GM12892 (cell line): ENCODE measurements at regions not wholly inside any gene's neighbourhood (a gene's known extent, or its start where the extent isn't known, plus 50 kb on each side); places are given as distances from the start of the nearest gene placed in this dataset.
"Not testable (repeated sequence)": the region's sequence is repeated elsewhere in the genome, so short reads cannot be mapped to it uniquely, and the experiment has no call there.

ENCODE experiments used
- DNase-seq: peaks from one replicate; pipeline ENCODE4 v3.0.0; 2011; ENCODE audit not compliant: insufficient read length
- FAIRE-seq: peaks from 2 replicates; lab custom pipeline; 2011; peaks lifted over from hg19 to GRCh38; lab: Jason Lieb, UNC
- POLR2A ChIP-seq: IDR thresholded peaks from 2 replicates; pipeline ENCODE4 v1.6.1; 2011; ENCODE audit warnings: low read depth, low read length, control low read depth
- POLR2AphosphoS5 ChIP-seq: IDR thresholded peaks from 2 replicates; pipeline ENCODE4 v1.6.1; 2011; ENCODE audit warnings: low read depth, low read length, control low read depth
- TAF1 ChIP-seq: IDR thresholded peaks from 2 replicates; pipeline ENCODE4 v1.6.1; 2011; ENCODE audit warnings: low read depth, mild to moderate bottlenecking, control low read depth, low read length, borderline replicate concordance

DNA sequence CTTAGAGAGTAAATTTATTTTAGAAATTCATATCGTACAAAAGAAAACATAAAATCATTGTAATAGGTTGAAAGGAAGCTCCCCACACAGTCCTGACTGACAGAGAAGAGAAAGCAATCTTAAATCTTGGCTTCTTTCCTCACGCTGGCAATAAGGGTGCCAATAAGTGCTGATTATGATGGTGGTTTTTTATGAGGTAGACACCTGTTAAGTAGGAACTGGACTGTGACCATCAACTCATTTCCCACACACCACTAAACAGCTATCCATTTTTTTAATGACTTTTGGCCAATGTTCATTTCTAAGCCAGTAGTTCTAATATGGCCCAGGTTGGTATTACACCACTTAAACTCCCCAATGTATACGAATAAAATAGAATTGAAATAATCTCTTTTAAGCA is 893.5 kb upstream of the NUDT12 start:
- FAIRE-seq (no peak), DNase-seq (no peak)
- TF ChIP-seq POLR2AphosphoS5 (no peak), TAF1 (no peak), POLR2A (no peak)

DNA sequence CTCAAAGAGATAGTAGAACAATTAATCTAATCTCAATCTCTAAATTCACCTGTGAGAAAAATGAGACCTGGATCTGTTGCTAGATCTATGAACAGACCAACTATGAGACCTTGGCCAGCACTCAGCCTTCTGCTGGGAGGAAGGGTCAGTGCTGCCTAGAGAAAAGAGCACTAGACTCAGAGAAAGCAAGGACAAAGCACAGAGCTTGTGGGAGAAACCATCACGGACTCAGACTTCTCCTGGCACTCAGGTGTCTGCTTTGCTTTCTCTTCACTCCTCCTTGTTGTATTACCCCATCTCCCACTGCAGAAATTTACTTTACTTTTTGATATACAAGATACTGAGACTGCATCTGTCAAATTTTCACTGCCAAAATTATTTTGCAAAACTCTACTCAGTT is 890.0 kb upstream of the NUDT12 start:
- TF ChIP-seq TAF1 (no peak), POLR2AphosphoS5 (no peak), POLR2A (no peak)
- DNase-seq (no peak), FAIRE-seq (no peak)

DNA sequence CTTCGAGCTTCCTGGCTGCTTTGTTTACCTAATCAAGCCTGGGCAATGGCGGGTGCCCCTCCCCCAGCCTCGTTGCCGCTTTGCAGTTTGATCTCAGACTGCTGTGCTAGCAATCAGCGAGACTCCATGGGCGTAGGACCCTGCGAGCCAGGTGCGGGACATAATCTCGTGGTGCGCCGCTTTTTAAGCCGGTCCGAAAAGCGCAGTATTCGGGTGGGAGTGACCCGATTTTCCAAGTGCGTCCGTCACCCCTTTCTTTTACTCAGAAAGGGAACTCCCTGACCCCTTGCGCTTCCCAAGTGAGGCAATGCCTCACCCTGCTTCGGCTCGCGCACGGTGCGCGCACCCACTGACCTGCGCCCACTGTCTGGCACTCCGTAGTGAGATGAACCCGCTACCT is 889.3 kb upstream of the NUDT12 start:
- DNase-seq, FAIRE-seq: not testable (repeated sequence)

DNA sequence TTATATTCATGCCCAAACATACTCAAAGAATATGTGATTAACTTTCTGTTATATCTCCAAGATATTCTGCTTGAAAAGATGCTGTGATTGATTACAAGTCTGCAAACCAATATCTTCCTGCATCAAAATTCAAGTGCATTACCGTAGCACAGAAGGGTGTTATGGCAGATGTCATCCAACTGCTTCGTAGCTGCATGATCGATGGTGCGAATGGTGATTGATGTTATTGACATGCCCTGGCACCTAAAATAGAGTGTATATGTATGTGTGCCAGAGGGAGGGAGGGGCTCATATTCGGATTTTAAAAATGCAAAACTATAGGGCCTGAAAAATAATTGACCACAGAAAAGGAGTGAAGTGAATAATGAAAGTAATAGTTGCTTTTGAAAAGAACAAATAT is 882.1 kb upstream of the NUDT12 start:
- no peak for TF ChIP-seq POLR2AphosphoS5
- TF ChIP-seq POLR2A = no peak
- TF ChIP-seq TAF1 = no peak
- FAIRE-seq = no peak
- no peak for DNase-seq

DNA sequence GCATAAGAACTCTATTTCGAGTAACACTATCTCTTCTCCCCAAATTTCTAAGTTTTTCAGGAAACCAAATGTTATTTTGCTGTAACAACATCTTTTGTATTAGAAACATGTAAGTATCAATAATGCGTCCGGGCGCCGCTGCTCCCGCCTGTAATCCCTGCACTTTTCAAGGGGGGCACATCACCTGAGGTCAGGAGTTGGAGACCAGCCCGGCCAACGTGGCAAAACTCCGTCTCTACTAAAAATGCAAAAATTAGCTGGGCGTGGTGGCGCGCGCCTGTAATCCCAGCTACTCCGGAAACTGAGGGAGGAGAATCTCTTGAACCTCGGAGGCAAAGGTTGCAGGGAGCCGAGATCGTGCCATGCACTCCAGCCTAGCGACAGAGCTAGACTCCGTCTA is 881.1 kb upstream of the NUDT12 start:
- TF ChIP-seq TAF1 (no peak), POLR2AphosphoS5 (no peak), POLR2A (no peak)
- FAIRE-seq (no peak), DNase-seq (no peak)

DNA sequence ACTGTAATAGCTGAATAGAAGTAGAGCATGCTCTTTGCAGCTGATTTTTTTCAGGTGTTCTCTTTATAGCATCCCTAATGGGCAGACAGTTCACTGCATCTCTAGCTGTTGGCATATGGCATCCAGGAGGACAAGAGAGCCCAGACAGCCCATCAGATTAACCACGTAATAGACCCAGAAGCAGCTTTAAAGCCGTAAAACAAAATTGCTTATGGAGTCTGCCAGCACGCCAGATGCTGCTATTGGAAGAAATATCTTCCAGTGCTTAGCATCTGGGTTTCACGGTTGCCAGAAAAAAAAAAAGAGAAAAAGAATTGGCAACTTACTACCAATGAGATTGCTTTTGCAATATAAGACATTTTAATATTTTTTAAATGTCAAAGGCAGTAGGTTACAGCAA is 869.4 kb upstream of the NUDT12 start:
- FAIRE-seq (no peak), DNase-seq (no peak)
- no peak for TF ChIP-seq TAF1
- no peak for TF ChIP-seq POLR2A
- no peak for TF ChIP-seq POLR2AphosphoS5

DNA sequence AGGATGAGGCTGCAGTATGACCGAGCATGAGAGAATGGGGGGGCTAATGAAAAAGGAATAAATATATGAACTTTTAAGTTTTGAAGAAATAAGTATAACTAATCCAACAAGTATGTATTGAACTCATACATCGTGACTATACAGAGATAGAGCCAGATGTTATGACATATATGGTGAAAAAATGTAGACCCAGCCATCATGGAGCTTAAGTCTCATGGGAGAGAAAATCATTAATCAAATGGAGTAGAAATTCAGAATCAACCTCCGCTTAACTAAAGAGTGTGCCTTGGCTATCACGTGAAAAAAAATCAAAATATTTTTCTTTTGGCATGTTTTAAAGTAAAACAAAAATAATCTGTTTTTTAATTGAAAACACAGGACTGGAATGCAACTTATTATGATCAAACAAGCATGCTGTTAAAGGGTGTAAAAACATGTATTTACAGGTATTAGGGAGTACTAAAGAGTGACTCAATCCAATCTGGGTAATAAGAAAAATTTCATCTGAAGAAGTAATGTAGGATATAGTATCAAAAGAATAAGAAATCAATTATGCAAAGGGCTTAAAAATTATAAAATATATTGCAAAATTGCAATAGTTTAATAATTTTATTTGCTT is 868.5 kb upstream of the NUDT12 start:
- no peak for TF ChIP-seq POLR2A
- no peak for TF ChIP-seq TAF1
- no peak for TF ChIP-seq POLR2AphosphoS5
- DNase-seq = no peak
- no peak for FAIRE-seq

DNA sequence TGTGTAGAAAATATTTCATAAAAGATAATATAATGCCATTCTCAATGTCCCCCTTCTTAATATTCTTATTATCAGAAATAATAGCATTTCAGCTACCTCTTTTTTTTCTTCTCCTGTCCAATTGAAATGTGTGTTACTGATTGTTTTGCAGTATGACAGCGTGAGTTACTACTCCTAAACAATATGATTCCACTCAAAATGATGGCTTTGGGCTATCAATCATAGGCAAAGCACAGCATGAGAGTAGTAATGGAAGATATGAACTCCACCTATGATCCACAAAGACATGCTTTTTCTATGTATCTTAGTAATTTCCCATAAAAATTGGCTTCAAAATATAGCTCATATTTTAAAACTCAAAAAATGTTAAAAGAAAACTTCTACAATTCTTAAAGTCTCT is 867.3 kb upstream of the NUDT12 start:
- DNase-seq (no peak), FAIRE-seq (no peak)
- TF ChIP-seq TAF1 = no peak
- no peak for TF ChIP-seq POLR2A
- no peak for TF ChIP-seq POLR2AphosphoS5

DNA sequence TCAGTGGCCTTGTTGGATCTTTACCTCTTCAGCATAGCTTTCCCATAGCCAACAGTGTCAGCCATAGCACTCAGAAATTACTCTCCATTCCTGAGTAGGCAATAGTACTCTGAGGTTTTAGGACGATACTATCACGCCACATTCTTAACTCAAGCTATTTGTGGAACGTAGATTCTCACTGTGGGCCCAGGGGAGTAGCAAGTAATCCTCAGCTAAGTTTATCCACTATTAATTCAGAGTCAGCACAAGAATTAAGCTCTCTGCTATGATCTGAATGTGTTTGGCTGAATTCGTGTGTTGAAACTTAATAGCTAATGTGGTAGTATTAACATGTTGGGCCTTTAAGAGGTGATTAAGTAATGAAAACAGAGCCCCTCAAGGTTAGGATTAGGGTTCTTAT is 858.8 kb upstream of the NUDT12 start:
- FAIRE-seq = no peak
- DNase-seq = no peak
- no peak for TF ChIP-seq POLR2AphosphoS5
- TF ChIP-seq POLR2A = no peak
- TF ChIP-seq TAF1 = no peak

DNA sequence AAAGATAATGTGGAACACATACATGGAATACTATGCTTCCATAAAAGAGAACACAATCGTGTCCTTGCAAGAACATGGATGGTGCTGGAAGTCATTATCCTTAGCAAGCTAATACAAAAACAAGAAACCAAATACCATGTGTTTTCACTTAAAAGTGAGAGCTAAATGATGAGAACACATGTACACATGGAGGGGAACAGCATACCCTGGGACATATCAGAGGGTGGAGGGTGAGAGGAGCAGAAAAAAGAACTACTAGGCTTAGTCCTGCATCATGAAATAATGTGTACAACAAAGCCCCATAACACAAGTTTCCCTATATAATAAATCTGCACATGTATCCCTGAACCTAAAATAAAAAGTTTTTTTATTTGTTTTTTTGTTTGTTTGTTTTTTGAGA is 855.5 kb upstream of the NUDT12 start:
- no peak for DNase-seq
- no peak for FAIRE-seq
- TF ChIP-seq POLR2A (no peak), TAF1 (no peak), POLR2AphosphoS5 (no peak)

DNA sequence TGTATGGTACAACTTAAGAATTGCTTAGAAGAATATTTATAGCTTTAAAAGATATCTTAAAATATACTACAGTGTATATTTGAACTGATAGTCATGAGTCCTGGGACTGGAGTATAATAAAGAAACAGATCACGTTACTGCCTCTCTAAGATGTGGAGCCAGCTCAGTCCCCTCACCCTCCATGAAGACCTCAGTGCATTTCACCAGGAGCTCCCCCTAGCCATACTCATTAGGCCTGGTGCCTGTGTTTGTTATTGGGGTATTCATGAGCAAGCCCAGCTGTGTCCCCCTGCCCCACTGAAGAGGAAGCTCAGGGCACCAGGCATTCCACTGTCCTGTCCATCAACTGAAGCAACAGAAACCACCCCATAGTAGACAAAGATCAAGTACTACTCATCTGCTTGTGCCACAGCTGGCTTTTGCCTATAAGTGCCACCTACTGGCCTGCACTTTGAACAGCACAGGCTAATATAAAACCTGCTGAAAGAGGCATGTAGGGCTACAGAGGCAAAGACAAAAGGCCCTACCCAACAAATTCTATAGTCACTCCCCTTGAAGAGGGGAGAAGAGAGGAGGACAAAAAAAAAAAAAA is 850.2 kb upstream of the NUDT12 start:
- FAIRE-seq (no peak), DNase-seq (no peak)
- no peak for TF ChIP-seq TAF1
- TF ChIP-seq POLR2A = no peak
- TF ChIP-seq POLR2AphosphoS5 = no peak

DNA sequence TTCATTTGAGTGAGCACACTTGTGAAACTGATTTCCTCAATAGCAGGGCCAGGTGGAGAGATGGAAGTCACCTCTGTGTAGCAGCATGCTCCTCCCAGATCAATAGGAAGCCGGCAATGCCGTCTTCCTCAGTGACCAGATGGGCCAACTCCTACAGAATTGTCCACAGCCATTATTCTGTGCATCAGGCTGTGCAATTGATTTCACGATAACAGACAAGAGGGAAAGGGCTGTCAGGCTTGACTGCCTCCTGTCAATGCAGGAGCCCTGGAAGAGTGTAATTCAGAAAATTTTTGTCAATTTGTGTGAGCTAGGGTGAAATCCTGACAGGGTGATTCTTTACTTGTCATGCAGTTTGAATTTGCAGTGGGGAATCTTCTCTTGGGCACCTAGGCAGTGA is 838.4 kb upstream of the NUDT12 start:
- no peak for DNase-seq
- no peak for FAIRE-seq
- TF ChIP-seq POLR2AphosphoS5 (no peak), TAF1 (no peak), POLR2A (no peak)

DNA sequence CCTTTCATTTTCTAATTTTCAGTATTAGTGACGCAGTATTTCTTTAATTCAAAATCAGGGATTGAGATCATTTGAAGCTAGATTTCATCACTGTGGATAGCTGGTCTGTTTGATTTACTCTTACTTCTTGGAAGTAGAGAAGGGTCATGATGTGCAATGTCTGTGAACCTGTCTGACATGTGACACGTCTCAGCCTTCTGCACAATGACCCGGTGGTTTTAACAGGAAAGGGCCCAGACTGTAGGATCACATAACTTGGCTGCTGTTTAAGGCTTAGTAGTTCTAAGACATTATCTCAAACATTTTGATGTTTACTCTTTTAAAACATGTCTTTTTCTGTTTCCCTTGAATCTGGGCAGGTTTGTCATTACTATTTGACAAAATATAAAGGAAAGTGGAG is 823.3 kb upstream of the NUDT12 start:
- no peak for TF ChIP-seq POLR2AphosphoS5
- FAIRE-seq = no peak
- no peak for DNase-seq
